ENCODE measurements at regions not wholly inside any gene's neighbourhood (a gene's known extent, or its start where the extent isn't known, plus 50 kb on each side); places are given as distances from the start of the nearest gene placed in this dataset.

DNA sequence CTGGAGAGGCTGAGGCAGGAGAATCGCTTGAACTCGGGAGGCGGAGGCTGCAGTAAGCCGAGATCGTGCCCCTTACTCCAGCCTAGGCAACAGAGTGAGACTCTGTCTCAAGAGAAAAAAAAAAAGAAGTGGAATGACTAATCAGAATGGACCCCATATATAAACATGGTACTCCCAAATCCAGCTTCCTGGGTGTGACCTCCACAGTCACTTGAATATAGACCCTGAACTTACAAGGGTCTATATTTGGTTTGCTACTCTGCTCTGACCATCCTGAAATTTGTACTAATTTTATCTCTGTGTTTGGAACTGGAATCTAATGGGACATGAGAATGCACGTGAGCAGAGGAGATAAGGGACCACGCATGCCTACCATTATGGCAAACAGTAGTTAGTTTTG, 275.0 kb downstream of the TNS1 start:
- no peak overlapping the region for H3K27ac ChIP-seq (ENCODE audit: low read length in 2 of 2)
- WGBS (ENCODE audit: insufficient coverage) = 100% methylated on average over 3 of the region's 7 CpGs
- ATAC-seq (ENCODE audit: low read depth) = no peak
- no peak overlapping the region for H2AFZ ChIP-seq (ENCODE audit: insufficient read depth, low read depth, low read length, poor library complexity, severe bottlenecking)
- intact Hi-C loops (cut with micrococcal nuclease) = no loop called here
- H3K4me3 Mint-ChIP-seq = no peak overlapping the region
- ChIA-PET POLR2A (no interaction called here), CTCF (no interaction called here)
- H3K27me3 Mint-ChIP-seq = peaks cover 9% of the 10 kb centered on the region
- no peaks in the 10 kb centered on the region for H3K4me1 ChIP-seq (ENCODE audit: control insufficient read depth in 2 of 2, insufficient read depth in 2 of 2, low read length in 2 of 2)
- TF ChIP-seq EZH2 (IDR thresholded peaks at IDR 0.05; ENCODE audit: borderline replicate concordance, insufficient read depth, low read depth, low read length, poor library complexity, severe bottlenecking) = no peak
- TF ChIP-seq, protein P1, sequence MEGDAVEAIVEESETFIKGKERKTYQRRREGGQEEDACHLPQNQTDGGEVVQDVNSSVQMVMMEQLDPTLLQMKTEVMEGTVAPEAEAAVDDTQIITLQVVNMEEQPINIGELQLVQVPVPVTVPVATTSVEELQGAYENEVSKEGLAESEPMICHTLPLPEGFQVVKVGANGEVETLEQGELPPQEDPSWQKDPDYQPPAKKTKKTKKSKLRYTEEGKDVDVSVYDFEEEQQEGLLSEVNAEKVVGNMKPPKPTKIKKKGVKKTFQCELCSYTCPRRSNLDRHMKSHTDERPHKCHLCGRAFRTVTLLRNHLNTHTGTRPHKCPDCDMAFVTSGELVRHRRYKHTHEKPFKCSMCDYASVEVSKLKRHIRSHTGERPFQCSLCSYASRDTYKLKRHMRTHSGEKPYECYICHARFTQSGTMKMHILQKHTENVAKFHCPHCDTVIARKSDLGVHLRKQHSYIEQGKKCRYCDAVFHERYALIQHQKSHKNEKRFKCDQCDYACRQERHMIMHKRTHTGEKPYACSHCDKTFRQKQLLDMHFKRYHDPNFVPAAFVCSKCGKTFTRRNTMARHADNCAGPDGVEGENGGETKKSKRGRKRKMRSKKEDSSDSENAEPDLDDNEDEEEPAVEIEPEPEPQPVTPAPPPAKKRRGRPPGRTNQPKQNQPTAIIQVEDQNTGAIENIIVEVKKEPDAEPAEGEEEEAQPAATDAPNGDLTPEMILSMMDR (IDR thresholded peaks at IDR 0.05) = no peak
- no peaks in the 10 kb centered on the region for H3K9me3 ChIP-seq (ENCODE audit: control extremely low read depth in 1 of 3, control insufficient read depth in 2 of 3, insufficient read depth in 1 of 3, low read length in 2 of 3)
- H3K9ac ChIP-seq (ENCODE audit: low read length) = no peak overlapping the region
- no peaks in the 10 kb centered on the region for H3K36me3 ChIP-seq (replicated peaks in 1 of 2; ENCODE audit: control extremely low read depth in 1 of 2, control insufficient read depth in 1 of 2, extremely low read depth in 1 of 2, insufficient read depth in 2 of 2, low read length in 1 of 2)
- no peak overlapping the region for H3K4me3 ChIP-seq (ENCODE audit: control extremely low read depth in 1 of 5, extremely low read depth in 1 of 5, insufficient read depth in 1 of 5, low read depth in 2 of 5, low read length in 4 of 5)
- H3K4me1 Mint-ChIP-seq = no peaks in the 10 kb centered on the region
- no peaks in the 10 kb centered on the region for H4K20me1 ChIP-seq (ENCODE audit: control insufficient read depth, insufficient read depth, low read length, poor library complexity, severe bottlenecking)
- peaks cover 0 to 5% (median 0%) of the 10 kb centered on the region in 4 experiments for H3K27me3 ChIP-seq (replicated peaks in 1 of 4; ENCODE audit: control extremely low read depth in 1 of 4, control insufficient read depth in 3 of 4, insufficient read depth in 4 of 4, low read length in 3 of 4)
- no peak overlapping the region for H3K4me2 ChIP-seq (replicated peaks; ENCODE audit: low read depth, low read length, poor library complexity, severe bottlenecking)
- H3K9me3 Mint-ChIP-seq (ENCODE audit: insufficient read depth) = no peaks in the 10 kb centered on the region
- DNase-seq = no peak
- no peak overlapping the region for H3K27ac Mint-ChIP-seq
- no peaks in the 10 kb centered on the region for H3K79me2 ChIP-seq (ENCODE audit: control insufficient read depth, insufficient read depth, low read length)

DNA sequence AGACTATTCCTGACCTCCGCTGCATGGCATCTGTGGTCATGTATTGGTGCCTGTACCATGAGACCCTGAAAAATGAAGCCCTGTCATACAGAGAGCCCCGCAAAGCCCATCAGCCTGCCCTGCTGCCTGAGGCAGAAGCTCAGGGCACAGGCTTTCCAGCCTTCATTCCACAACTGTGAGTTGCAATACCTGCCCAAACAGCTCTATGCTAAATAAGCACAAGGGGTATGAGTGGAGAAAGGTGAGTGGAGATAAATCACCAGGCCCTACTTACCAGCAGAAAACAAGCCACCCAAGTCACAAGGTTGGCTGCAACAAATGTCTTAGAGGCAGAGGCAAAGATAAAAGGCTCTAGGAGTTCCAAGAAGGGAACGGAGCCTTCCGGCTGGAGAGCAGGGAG, 277.4 kb downstream of the TNS1 start:
- Histone ChIP-seq H3K4me1 (ENCODE audit: control insufficient read depth in 2 of 2, insufficient read depth in 2 of 2, low read length in 2 of 2) (no peaks in the 10 kb centered on the region), H2AFZ (ENCODE audit: insufficient read depth, low read depth, low read length, poor library complexity, severe bottlenecking) (no peak overlapping the region), H4K20me1 (ENCODE audit: control insufficient read depth, insufficient read depth, low read length, poor library complexity, severe bottlenecking) (no peaks in the 10 kb centered on the region), H3K9me3 (ENCODE audit: control extremely low read depth in 1 of 3, control insufficient read depth in 2 of 3, insufficient read depth in 1 of 3, low read length in 2 of 3) (peaks cover 0 to 3% (median 0%) of the 10 kb centered on the region in 3 donors), H3K79me2 (ENCODE audit: control insufficient read depth, insufficient read depth, low read length) (no peaks in the 10 kb centered on the region), H3K27ac (ENCODE audit: low read length in 2 of 2) (no peak overlapping the region), H3K36me3 (replicated peaks in 1 of 2; ENCODE audit: control extremely low read depth in 1 of 2, control insufficient read depth in 1 of 2, extremely low read depth in 1 of 2, insufficient read depth in 2 of 2, low read length in 1 of 2) (no peaks in the 10 kb centered on the region), H3K9ac (ENCODE audit: low read length) (no peak overlapping the region), H3K27me3 (replicated peaks in 1 of 4; ENCODE audit: control extremely low read depth in 1 of 4, control insufficient read depth in 3 of 4, insufficient read depth in 4 of 4, low read length in 3 of 4) (no peaks in the 10 kb centered on the region), H3K4me3 (ENCODE audit: control extremely low read depth in 1 of 5, extremely low read depth in 1 of 5, insufficient read depth in 1 of 5, low read depth in 2 of 5, low read length in 4 of 5) (no peak overlapping the region), H3K4me2 (replicated peaks; ENCODE audit: low read depth, low read length, poor library complexity, severe bottlenecking) (no peak overlapping the region)
- H3K27ac Mint-ChIP-seq = no peak overlapping the region
- peaks cover 3% of the 10 kb centered on the region for H3K9me3 Mint-ChIP-seq (ENCODE audit: insufficient read depth)
- H3K27me3 Mint-ChIP-seq = peaks cover 3% of the 10 kb centered on the region
- WGBS (ENCODE audit: insufficient coverage) = 98% methylated on average over 3 of the region's 4 CpGs
- ChIA-PET CTCF (interaction anchor here (3.6 kb wide), 1 partner anchor 13 kb away, joined by 11 read pairs; no protein-coding TSS in a partner anchor), POLR2A (no interaction called here)
- no peak overlapping the region for H3K4me3 Mint-ChIP-seq
- H3K4me1 Mint-ChIP-seq = no peaks in the 10 kb centered on the region
- ATAC-seq (ENCODE audit: low read depth) (no peak), DNase-seq (no peak)
- intact Hi-C loops (cut with micrococcal nuclease) = no loop called here
- TF ChIP-seq, protein P1 (IDR thresholded peaks at IDR 0.05) = no peak
- TF ChIP-seq EZH2 (IDR thresholded peaks at IDR 0.05; ENCODE audit: borderline replicate concordance, insufficient read depth, low read depth, low read length, poor library complexity, severe bottlenecking) = no peak
